CD4-positive, alpha-beta memory T cell (primary cell): ENCODE measurements at regions not wholly inside any gene's neighbourhood (a gene's known extent, or its start where the extent isn't known, plus 50 kb on each side); places are given as distances from the start of the nearest gene placed in this dataset.
"Not testable (repeated sequence)": the region's sequence is repeated elsewhere in the genome, so short reads cannot be mapped to it uniquely, and the experiment has no call there.

Experiments
- CTCF ChIA-PET: fragments of 350-600 bp; sonication (Branson Sonifier 250); formaldehyde crosslinking; loops from one replicate; lab custom pipeline; 2021; ENCODE audit warnings: inconsistent platforms; ENCODE audit not compliant: partially characterized antibody; lab: Charles Lee
- POLR2A ChIA-PET: fragments of 350-600 bp; sonication (Branson Sonifier 250); formaldehyde crosslinking; loops from one replicate; lab custom pipeline; 2021; ENCODE audit not compliant: partially characterized antibody; lab: Charles Lee
- DNase-seq, 5 donors: peaks; one replicate each; pipeline versions ENCODE4 v3.0.0 to v3.0.0-alpha.2; 2020 to 2022; ENCODE audit warnings: mixed read lengths in 1 of 5
- H3K27ac ChIP-seq: one replicate; pipeline ENCODE4 v1.7.0; 2013; ENCODE audit warnings: low read depth, low read length
- H3K27me3 ChIP-seq: 2 replicates; pipeline ENCODE4 v1.7.0; 2013; ENCODE audit warnings: mild to moderate bottlenecking, low read length, moderate library complexity; ENCODE audit not compliant: insufficient read depth
- H3K36me3 ChIP-seq: 2 replicates; pipeline ENCODE4 v1.7.0; 2013; ENCODE audit warnings: mild to moderate bottlenecking, low read length, moderate library complexity; ENCODE audit not compliant: insufficient read depth
- H3K4me1 ChIP-seq: 2 replicates; pipeline ENCODE4 v1.7.0; 2013; ENCODE audit warnings: mild to moderate bottlenecking, low read length, moderate library complexity; ENCODE audit not compliant: insufficient read depth
- H3K4me3 ChIP-seq, 2 donors: one replicate each; pipeline ENCODE4 v1.7.0; 2013; ENCODE audit warnings: low read length in 2 of 2, mild to moderate bottlenecking in 1 of 2
- H3K9me3 ChIP-seq, 2 donors: one replicate each; pipeline ENCODE4 v1.7.0; 2013; ENCODE audit warnings: low read length in 2 of 2, control low read depth in 1 of 2; ENCODE audit not compliant: control insufficient read depth in 1 of 2
- H3K27ac Mint-ChIP-seq, 7 donors: one replicate each; pipeline ENCODE4 v1.8.0; 2020 to 2021; ENCODE audit warnings: mixed read lengths in 7 of 7, mild to moderate bottlenecking in 6 of 7, inconsistent platforms in 3 of 7, moderate library complexity in 3 of 7
- H3K27me3 Mint-ChIP-seq, 2 donors: one replicate each; pipeline ENCODE4 v1.8.0; 2020 to 2021; ENCODE audit warnings: mixed read lengths in 2 of 2
- H3K36me3 Mint-ChIP-seq, 2 donors: one replicate each; pipeline ENCODE4 v1.8.0; 2020 to 2021; ENCODE audit warnings: mixed read lengths in 2 of 2, inconsistent platforms in 1 of 2, mild to moderate bottlenecking in 1 of 2
- H3K4me1 Mint-ChIP-seq, 4 donors: one replicate each; pipeline ENCODE4 v1.8.0; 2020 to 2021; ENCODE audit warnings: mixed read lengths in 4 of 4, mild to moderate bottlenecking in 1 of 4
- H3K4me3 Mint-ChIP-seq, 8 donors: one replicate each; pipeline ENCODE4 v1.8.0; 2020 to 2021; ENCODE audit warnings: mixed read lengths in 8 of 8, mild to moderate bottlenecking in 7 of 8, moderate library complexity in 6 of 8, inconsistent platforms in 3 of 8
- H3K9me3 Mint-ChIP-seq, 8 donors: one replicate each; pipeline ENCODE4 v1.8.0; 2020 to 2021; ENCODE audit warnings: mixed read lengths in 8 of 8, mild to moderate bottlenecking in 5 of 8, inconsistent platforms in 3 of 8, moderate library complexity in 1 of 8
- intact Hi-C: fragments of 100-400 bp; cut with micrococcal nuclease; formaldehyde crosslinking; loops from one replicate; pipeline ENCODE4 v1.15.1; 2023

- Mint-ChIP-seq H3K27ac (no peak overlapping the region), H3K9me3 (no peaks in the 10 kb centered on the region), H3K4me3 (no peak overlapping the region), H3K36me3 (no peaks in the 10 kb centered on the region), H3K27me3 (no peaks in the 10 kb centered on the region), H3K4me1 (no peaks in the 10 kb centered on the region)
- DNase-seq: no peak
- intact Hi-C loops: no loop called here
- ChIA-PET POLR2A (no interaction called here), CTCF (no interaction called here)
- Histone ChIP-seq H3K27ac (no peak overlapping the region), H3K4me3 (no peak overlapping the region), H3K36me3 (no peaks in the 10 kb centered on the region), H3K4me1 (no peaks in the 10 kb centered on the region), H3K27me3 (no peaks in the 10 kb centered on the region), H3K9me3 (no peaks in the 10 kb centered on the region)
Observed at GRCh38 chr1:194795917-194796593, 1609.6 kb upstream of the B3GALT2 start.

GRCh38 chr1:194787001-194787400 lies 1600.6 kb upstream of the B3GALT2 start:
- no peaks in the 10 kb centered on the region for H3K9me3 ChIP-seq
- CTCF ChIA-PET: no interaction called here
- DNase-seq: no peak
- no peaks in the 10 kb centered on the region for H3K27me3 ChIP-seq
- H3K4me1 Mint-ChIP-seq: no peaks in the 10 kb centered on the region
- no peak overlapping the region for H3K4me3 ChIP-seq
- no peaks in the 10 kb centered on the region for H3K36me3 Mint-ChIP-seq
- no peaks in the 10 kb centered on the region for H3K36me3 ChIP-seq
- intact Hi-C loops: no loop called here
- no peak overlapping the region for H3K4me3 Mint-ChIP-seq
- H3K27ac Mint-ChIP-seq: no peak overlapping the region
- H3K9me3 Mint-ChIP-seq: no peaks in the 10 kb centered on the region
- no peaks in the 10 kb centered on the region for H3K27me3 Mint-ChIP-seq
- POLR2A ChIA-PET: no interaction called here
- H3K27ac ChIP-seq: no peak overlapping the region
- no peaks in the 10 kb centered on the region for H3K4me1 ChIP-seq

- Histone ChIP-seq H3K4me3 (no peak overlapping the region), H3K36me3 (no peaks in the 10 kb centered on the region), H3K9me3 (no peaks in the 10 kb centered on the region), H3K27ac (no peak overlapping the region), H3K4me1 (no peaks in the 10 kb centered on the region), H3K27me3 (no peaks in the 10 kb centered on the region)
- DNase-seq: no peak
- no peaks in the 10 kb centered on the region for H3K4me1 Mint-ChIP-seq
- no peaks in the 10 kb centered on the region for H3K9me3 Mint-ChIP-seq
- no peak overlapping the region for H3K27ac Mint-ChIP-seq
- intact Hi-C loops: no loop called here
- POLR2A ChIA-PET: no interaction called here
- no peak overlapping the region for H3K4me3 Mint-ChIP-seq
- CTCF ChIA-PET: no interaction called here
- no peaks in the 10 kb centered on the region for H3K27me3 Mint-ChIP-seq
- no peaks in the 10 kb centered on the region for H3K36me3 Mint-ChIP-seq
Observed at GRCh38 chr1:194786027-194786426, 1599.6 kb upstream of the B3GALT2 start.

DNA sequence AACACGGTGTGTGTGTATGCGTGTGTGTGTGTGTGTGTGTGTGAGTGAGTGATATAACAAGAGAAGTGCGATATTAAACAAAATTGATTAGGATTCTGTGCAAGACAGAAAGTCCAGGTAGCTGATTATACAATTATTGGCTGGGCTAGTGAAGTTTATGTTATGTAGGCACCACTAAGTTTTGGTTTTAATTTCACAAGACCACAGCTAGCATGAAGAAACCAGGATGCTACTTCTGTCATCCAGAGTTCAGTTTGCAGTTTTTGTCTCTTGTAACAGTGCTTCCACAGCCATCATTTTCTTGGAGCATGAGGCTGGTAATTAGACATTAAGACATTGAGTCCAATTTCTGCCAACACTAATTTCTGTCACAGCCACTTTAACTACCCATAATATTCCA lies 1590.2 kb upstream of the B3GALT2 start:
- Histone ChIP-seq H3K4me1 (no peaks in the 10 kb centered on the region), H3K27me3 (no peaks in the 10 kb centered on the region), H3K4me3 (no peak overlapping the region), H3K9me3 (no peaks in the 10 kb centered on the region), H3K27ac (no peak overlapping the region), H3K36me3 (no peaks in the 10 kb centered on the region)
- H3K4me3 Mint-ChIP-seq: no peak overlapping the region
- H3K9me3 Mint-ChIP-seq: peaks cover 0 to 7% (median 0%) of the 10 kb centered on the region in 8 donors
- H3K4me1 Mint-ChIP-seq: no peaks in the 10 kb centered on the region
- no peak for DNase-seq
- intact Hi-C loops: no loop called here
- POLR2A ChIA-PET: no interaction called here
- no peaks in the 10 kb centered on the region for H3K36me3 Mint-ChIP-seq
- H3K27me3 Mint-ChIP-seq: peaks cover 0 to 2% of the 10 kb centered on the region in 2 donors
- H3K27ac Mint-ChIP-seq: no peak overlapping the region
- CTCF ChIA-PET: no interaction called here

GRCh38 chr1:194774535-194774934 lies 1588.1 kb upstream of the B3GALT2 start:
- no peaks in the 10 kb centered on the region for H3K27me3 ChIP-seq
- H3K27me3 Mint-ChIP-seq: peaks cover 0 to 2% of the 10 kb centered on the region in 2 donors
- intact Hi-C loops: no loop called here
- DNase-seq: no peak
- no peaks in the 10 kb centered on the region for H3K4me1 ChIP-seq
- ChIA-PET CTCF (no interaction called here), POLR2A (no interaction called here)
- H3K4me3 Mint-ChIP-seq: no peak overlapping the region
- H3K9me3 ChIP-seq: no peaks in the 10 kb centered on the region
- H3K4me3 ChIP-seq: no peak overlapping the region
- H3K4me1 Mint-ChIP-seq: no peaks in the 10 kb centered on the region
- peaks cover 0 to 7% (median 0%) of the 10 kb centered on the region in 8 donors for H3K9me3 Mint-ChIP-seq
- no peak overlapping the region for H3K27ac Mint-ChIP-seq
- no peak overlapping the region for H3K27ac ChIP-seq
- no peaks in the 10 kb centered on the region for H3K36me3 Mint-ChIP-seq
- H3K36me3 ChIP-seq: no peaks in the 10 kb centered on the region

DNA sequence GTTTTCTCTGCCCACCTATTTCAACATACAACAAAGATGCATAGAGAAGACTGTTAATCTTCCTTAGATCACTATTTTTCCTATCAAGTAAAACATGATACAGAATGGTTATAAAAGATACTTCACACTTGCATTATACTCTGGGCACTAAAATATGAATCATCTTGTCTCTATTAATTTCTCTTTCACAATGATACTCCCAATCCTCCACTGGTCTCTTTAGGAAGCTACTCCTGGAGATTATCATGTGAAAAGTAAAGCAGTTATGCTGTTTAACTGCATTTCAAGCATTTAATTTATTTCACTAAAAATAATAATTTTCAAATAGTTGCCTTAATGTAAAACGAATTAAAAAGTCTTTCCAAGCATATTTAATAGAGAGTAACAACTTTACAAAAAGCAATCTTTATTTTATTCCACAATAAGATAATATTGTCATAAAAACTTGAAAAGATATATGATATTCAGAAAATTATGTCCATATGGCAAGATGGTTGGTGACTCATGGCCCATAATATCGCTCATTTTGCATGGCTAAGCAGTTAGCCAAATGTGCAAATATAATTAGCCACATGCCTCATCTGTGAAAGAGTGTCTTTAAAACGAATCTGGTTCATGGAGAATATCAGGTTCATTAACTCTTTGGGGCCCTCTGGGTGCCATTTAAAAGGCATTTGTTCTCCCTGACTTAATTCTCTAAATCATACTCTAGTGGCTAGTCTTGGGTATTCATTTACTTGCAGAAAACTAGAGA lies 1569.0 kb upstream of the B3GALT2 start:
- H3K4me1 ChIP-seq: no peaks in the 10 kb centered on the region
- no peaks in the 10 kb centered on the region for H3K36me3 ChIP-seq
- no peak overlapping the region for H3K27ac ChIP-seq
- Mint-ChIP-seq H3K27me3 (no peaks in the 10 kb centered on the region), H3K27ac (no peak overlapping the region), H3K9me3 (peaks cover 0 to 9% (median 1%) of the 10 kb centered on the region in 8 donors), H3K4me1 (peaks cover 0 to 1% (median 0%) of the 10 kb centered on the region in 4 donors), H3K36me3 (no peaks in the 10 kb centered on the region), H3K4me3 (no peak overlapping the region)
- no peak for DNase-seq
- no peaks in the 10 kb centered on the region for H3K27me3 ChIP-seq
- no peak overlapping the region for H3K4me3 ChIP-seq
- POLR2A ChIA-PET: no interaction called here
- CTCF ChIA-PET: no interaction called here
- intact Hi-C loops: no loop called here
- no peaks in the 10 kb centered on the region for H3K9me3 ChIP-seq

- H3K27ac Mint-ChIP-seq, CTCF ChIA-PET, H3K36me3 ChIP-seq, POLR2A ChIA-PET, DNase-seq, H3K4me1 ChIP-seq, H3K27me3 ChIP-seq, H3K4me3 ChIP-seq, intact Hi-C loops, H3K9me3 Mint-ChIP-seq, H3K4me1 Mint-ChIP-seq, H3K27me3 Mint-ChIP-seq, H3K9me3 ChIP-seq, H3K36me3 Mint-ChIP-seq, H3K4me3 Mint-ChIP-seq, H3K27ac ChIP-seq: not testable (repeated sequence)
Observed at GRCh38 chr1:194738843-194739242, 1552.4 kb upstream of the B3GALT2 start.
